ENCODE measurements at regions not wholly inside any gene's neighbourhood (a gene's known extent, or its start where the extent isn't known, plus 50 kb on each side); places are given as distances from the start of the nearest gene placed in this dataset.

DNA sequence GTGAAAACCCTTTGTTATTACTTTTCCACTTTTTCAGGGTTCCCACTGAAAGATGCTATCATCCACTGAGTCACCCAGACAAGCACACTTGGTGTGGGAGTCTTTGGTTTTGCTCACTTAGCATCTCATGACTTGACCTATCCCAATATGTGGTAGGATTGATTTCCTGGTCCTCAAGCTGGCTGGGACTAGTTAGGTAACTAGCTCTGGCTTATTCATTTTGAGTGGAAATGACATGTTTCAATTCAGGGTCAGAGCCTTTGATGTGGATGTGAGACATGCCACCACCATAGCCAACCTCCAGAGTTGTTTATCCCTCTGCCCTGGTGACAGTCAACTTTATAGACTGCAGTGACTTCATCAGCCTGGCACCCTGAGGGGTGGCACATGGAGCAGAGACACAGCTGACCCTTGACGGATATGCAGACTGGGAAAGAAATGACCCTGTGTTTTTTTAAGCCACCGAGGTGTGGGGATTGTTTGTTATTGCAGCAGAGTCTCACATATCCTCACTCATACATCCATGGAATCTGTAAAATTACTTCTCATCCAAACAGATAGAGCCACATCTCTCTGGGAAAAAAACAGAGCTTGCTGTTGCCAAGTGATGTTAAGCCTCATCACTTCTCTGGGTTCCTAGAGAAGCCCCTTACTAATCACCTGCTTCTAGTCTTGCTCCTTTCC is 699.9 kb downstream of the MATN1 start:
- Mint-ChIP-seq H3K36me3 (no peaks in the 10 kb centered on the region), H3K4me3 (no peak overlapping the region), H3K27ac (no peak overlapping the region), H3K4me1 (no peaks in the 10 kb centered on the region), H3K9me3 (no peaks in the 10 kb centered on the region), H3K27me3 (peaks cover 7% of the 10 kb centered on the region)

- no peak overlapping the region for H3K4me3 Mint-ChIP-seq
- H3K27ac Mint-ChIP-seq, result no peak overlapping the region
- H3K9me3 Mint-ChIP-seq, result no peaks in the 10 kb centered on the region
- no peaks in the 10 kb centered on the region for H3K36me3 Mint-ChIP-seq
- H3K27me3 Mint-ChIP-seq, result peaks cover 4% of the 10 kb centered on the region
- no peaks in the 10 kb centered on the region for H3K4me1 Mint-ChIP-seq
Observed at GRCh38 chr1:30014031-30014430, 709.4 kb downstream of the MATN1 start.

GRCh38 chr1:30012455-30013440 is 710.6 kb downstream of the MATN1 start:
- Mint-ChIP-seq H3K36me3 (no peaks in the 10 kb centered on the region), H3K27ac (no peak overlapping the region), H3K9me3 (no peaks in the 10 kb centered on the region), H3K4me1 (no peaks in the 10 kb centered on the region), H3K4me3 (no peak overlapping the region), H3K27me3 (peaks cover 4% of the 10 kb centered on the region)

GRCh38 chr1:30011970-30012369 is 711.4 kb downstream of the MATN1 start:
- Mint-ChIP-seq H3K27me3 (peaks cover 4% of the 10 kb centered on the region), H3K36me3 (no peaks in the 10 kb centered on the region), H3K4me1 (no peaks in the 10 kb centered on the region), H3K27ac (no peak overlapping the region), H3K9me3 (no peaks in the 10 kb centered on the region), H3K4me3 (no peak overlapping the region)

- Mint-ChIP-seq H3K27ac (no peak overlapping the region), H3K36me3 (no peaks in the 10 kb centered on the region), H3K9me3 (no peaks in the 10 kb centered on the region), H3K27me3 (peaks cover 5% of the 10 kb centered on the region), H3K4me3 (no peak overlapping the region), H3K4me1 (no peaks in the 10 kb centered on the region)
Observed at GRCh38 chr1:30010506-30011106, 712.8 kb downstream of the MATN1 start.

- Mint-ChIP-seq H3K4me3 (no peak overlapping the region), H3K27ac (no peak overlapping the region), H3K27me3 (peaks cover 5% of the 10 kb centered on the region), H3K9me3 (no peaks in the 10 kb centered on the region), H3K4me1 (no peaks in the 10 kb centered on the region), H3K36me3 (no peaks in the 10 kb centered on the region)
Observed at GRCh38 chr1:30009720-30010119, 713.7 kb downstream of the MATN1 start.

- Mint-ChIP-seq H3K27me3 (peaks cover 5% of the 10 kb centered on the region), H3K4me1 (no peaks in the 10 kb centered on the region), H3K4me3 (no peak overlapping the region), H3K27ac (no peak overlapping the region), H3K36me3 (no peaks in the 10 kb centered on the region), H3K9me3 (no peaks in the 10 kb centered on the region)
Observed at GRCh38 chr1:30008998-30009657, 714.3 kb downstream of the MATN1 start.

- Mint-ChIP-seq H3K27me3 (peaks cover 5% of the 10 kb centered on the region), H3K36me3 (no peaks in the 10 kb centered on the region), H3K4me1 (no peaks in the 10 kb centered on the region), H3K9me3 (no peaks in the 10 kb centered on the region), H3K27ac (no peak overlapping the region), H3K4me3 (no peak overlapping the region)
Observed at GRCh38 chr1:30008372-30008997, 714.9 kb downstream of the MATN1 start.

- Mint-ChIP-seq H3K9me3 (no peaks in the 10 kb centered on the region), H3K4me3 (no peak overlapping the region), H3K27me3 (peaks cover 3% of the 10 kb centered on the region), H3K4me1 (no peaks in the 10 kb centered on the region), H3K36me3 (no peaks in the 10 kb centered on the region), H3K27ac (no peak overlapping the region)
Observed at GRCh38 chr1:30005972-30006619, 717.3 kb downstream of the MATN1 start.

- no peak overlapping the region for H3K4me3 Mint-ChIP-seq
- H3K4me1 Mint-ChIP-seq, result no peaks in the 10 kb centered on the region
- H3K9me3 Mint-ChIP-seq, result no peaks in the 10 kb centered on the region
- no peak overlapping the region for H3K27ac Mint-ChIP-seq
- no peaks in the 10 kb centered on the region for H3K36me3 Mint-ChIP-seq
- H3K27me3 Mint-ChIP-seq, result peaks cover 1% of the 10 kb centered on the region
Observed at GRCh38 chr1:30001732-30002039, 721.7 kb downstream of the MATN1 start.

GRCh38 chr1:30001011-30001731 is 722.2 kb downstream of the MATN1 start:
- Mint-ChIP-seq H3K27ac (no peak overlapping the region), H3K9me3 (peaks cover 2% of the 10 kb centered on the region), H3K4me1 (no peaks in the 10 kb centered on the region), H3K27me3 (peaks cover 1% of the 10 kb centered on the region), H3K36me3 (no peaks in the 10 kb centered on the region), H3K4me3 (no peak overlapping the region)

GRCh38 chr1:30000266-30000665 is 723.1 kb downstream of the MATN1 start:
- Mint-ChIP-seq H3K27me3 (no peaks in the 10 kb centered on the region), H3K36me3 (no peaks in the 10 kb centered on the region), H3K27ac (no peak overlapping the region), H3K4me1 (no peaks in the 10 kb centered on the region), H3K9me3 (peaks cover 6% of the 10 kb centered on the region), H3K4me3 (no peak overlapping the region)

DNA sequence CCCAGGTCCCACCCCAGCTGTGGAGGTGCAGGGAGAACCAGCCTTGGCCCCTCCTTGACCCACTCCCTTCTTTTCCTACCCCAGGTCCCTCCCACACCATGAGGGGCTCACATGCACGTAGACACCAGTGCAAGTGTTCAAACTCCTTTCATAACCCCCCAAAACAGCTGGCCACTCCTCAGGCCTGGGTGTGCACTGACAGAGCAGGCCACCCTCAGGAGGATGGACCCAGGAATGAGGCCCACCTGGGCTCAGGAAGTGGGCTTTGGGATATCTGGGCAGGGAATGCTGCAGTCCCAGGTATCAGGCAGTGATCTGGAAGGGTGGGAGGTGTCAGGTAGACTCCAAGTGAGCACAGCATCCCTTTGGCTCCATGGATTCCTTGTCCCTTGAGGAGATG is 723.8 kb downstream of the MATN1 start:
- Mint-ChIP-seq H3K36me3 (no peaks in the 10 kb centered on the region), H3K27me3 (no peaks in the 10 kb centered on the region), H3K27ac (no peak overlapping the region), H3K4me3 (no peak overlapping the region), H3K9me3 (peaks cover 6% of the 10 kb centered on the region), H3K4me1 (no peaks in the 10 kb centered on the region)

- no peak overlapping the region for H3K4me3 Mint-ChIP-seq
Observed at GRCh38 chr1:29998686-29999085, 724.7 kb downstream of the MATN1 start.

More at GRCh38 chr1:29998686-29999085, 724.7 kb downstream of the MATN1 start:
- Mint-ChIP-seq H3K27ac (no peak overlapping the region), H3K4me1 (no peaks in the 10 kb centered on the region), H3K9me3 (peaks cover 6% of the 10 kb centered on the region), H3K36me3 (no peaks in the 10 kb centered on the region), H3K27me3 (no peaks in the 10 kb centered on the region)
